ENCODE measurements at regions not wholly inside any gene's neighbourhood (a gene's known extent, or its start where the extent isn't known, plus 50 kb on each side); places are given as distances from the start of the nearest gene placed in this dataset.

DNA sequence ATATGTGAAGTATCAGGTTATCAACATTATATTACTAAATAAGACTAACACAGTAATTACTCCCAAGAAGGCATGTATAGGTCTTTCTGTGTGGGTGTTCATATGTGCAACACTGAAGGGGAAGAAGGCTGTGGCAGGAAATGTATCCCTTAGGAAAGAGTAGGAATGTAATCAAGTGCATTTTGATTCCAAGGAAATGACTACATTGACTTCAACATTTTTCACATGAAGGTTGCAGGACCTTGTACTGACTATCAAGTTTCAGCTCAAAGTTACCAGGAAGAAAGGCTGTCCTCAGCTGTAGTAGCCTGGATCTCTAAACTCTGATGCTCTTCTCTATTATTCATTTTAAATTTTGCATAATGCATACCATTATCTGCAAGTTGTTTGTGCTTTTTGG lies 680.8 kb downstream of the NYAP2 start:
- TF ChIP-seq, protein P1, sequence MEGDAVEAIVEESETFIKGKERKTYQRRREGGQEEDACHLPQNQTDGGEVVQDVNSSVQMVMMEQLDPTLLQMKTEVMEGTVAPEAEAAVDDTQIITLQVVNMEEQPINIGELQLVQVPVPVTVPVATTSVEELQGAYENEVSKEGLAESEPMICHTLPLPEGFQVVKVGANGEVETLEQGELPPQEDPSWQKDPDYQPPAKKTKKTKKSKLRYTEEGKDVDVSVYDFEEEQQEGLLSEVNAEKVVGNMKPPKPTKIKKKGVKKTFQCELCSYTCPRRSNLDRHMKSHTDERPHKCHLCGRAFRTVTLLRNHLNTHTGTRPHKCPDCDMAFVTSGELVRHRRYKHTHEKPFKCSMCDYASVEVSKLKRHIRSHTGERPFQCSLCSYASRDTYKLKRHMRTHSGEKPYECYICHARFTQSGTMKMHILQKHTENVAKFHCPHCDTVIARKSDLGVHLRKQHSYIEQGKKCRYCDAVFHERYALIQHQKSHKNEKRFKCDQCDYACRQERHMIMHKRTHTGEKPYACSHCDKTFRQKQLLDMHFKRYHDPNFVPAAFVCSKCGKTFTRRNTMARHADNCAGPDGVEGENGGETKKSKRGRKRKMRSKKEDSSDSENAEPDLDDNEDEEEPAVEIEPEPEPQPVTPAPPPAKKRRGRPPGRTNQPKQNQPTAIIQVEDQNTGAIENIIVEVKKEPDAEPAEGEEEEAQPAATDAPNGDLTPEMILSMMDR (IDR thresholded peaks at IDR 0.05): no peak
- no peak for TF ChIP-seq POLR2A (IDR thresholded peaks at IDR 0.05)
